Fibroblast of pulmonary artery (primary cell): ENCODE measurements at regions not wholly inside any gene's neighbourhood (a gene's known extent, or its start where the extent isn't known, plus 50 kb on each side); places are given as distances from the start of the nearest gene placed in this dataset.
"Not testable (repeated sequence)": the region's sequence is repeated elsewhere in the genome, so short reads cannot be mapped to it uniquely, and the experiment has no call there.

Experiments used
- DNase-seq: peaks from one replicate; pipeline ENCODE4 v3.0.0-alpha.2; 2010; ENCODE audit warnings: low read depth
- H3K4me3 ChIP-seq: replicated peaks from 2 replicates; pipeline ENCODE4 v1.5.1; 2011; ENCODE audit warnings: low read depth, mild to moderate bottlenecking, control low read depth, low read length, moderate library complexity
- CTCF ChIP-seq: IDR thresholded peaks from 2 replicates; pipeline ENCODE4 v1.5.1; 2011; ENCODE audit warnings: mild to moderate bottlenecking, control low read depth, low read length, inconsistent platforms; ENCODE audit errors: missing control alignments

GRCh38 chr14:53619691-53620231, 336.9 kb downstream of the BMP4 start:
- no peak overlapping the region for H3K4me3 ChIP-seq
- no peak for TF ChIP-seq CTCF
- peak; percentile 17 for DNase-seq

DNA sequence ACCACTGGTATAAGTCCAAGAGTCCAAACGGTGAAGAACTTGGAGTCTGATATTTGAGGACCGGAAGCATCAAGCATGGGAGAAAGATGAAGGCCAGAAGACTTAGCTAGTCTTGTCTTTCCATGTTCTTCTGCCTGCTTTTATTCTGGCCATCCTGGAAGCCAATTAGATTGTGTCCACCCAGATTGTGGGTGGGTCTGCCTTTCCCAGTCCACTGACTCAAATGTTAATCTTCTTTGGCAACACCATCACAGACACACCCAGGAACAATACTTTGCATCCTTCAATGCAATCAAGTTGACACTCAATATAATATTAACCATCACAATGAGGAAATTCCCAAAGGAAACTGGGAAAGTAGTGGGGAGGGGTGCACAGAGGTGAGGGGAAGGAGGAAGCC, 340.1 kb downstream of the BMP4 start:
- DNase-seq: not testable (repeated sequence)

DNA sequence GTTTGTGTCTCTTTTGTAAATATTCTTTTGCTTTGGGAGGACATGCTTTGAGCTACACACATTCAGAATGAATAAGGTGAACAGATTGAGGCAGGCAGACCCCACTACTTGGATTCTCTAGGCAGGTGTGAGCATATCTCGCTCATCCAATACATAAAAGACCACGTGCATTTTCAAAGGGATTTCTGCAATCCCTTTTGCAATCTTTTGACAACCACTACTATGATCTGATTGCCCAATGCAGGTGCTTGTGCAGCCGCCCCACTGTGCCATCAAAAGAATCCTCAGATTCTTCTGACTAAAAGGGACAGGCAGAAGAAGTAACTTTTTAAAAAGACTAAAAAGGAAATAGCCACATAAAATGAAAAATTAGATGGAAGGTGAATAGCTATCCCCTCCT, 341.4 kb downstream of the BMP4 start:
- DNase-seq: no peak
- no peak overlapping the region for H3K4me3 ChIP-seq
- TF ChIP-seq CTCF: no peak

More for the DNA sequence above, 340.1 kb downstream of the BMP4 start:
- not testable (repeated sequence) for H3K4me3 ChIP-seq

DNA sequence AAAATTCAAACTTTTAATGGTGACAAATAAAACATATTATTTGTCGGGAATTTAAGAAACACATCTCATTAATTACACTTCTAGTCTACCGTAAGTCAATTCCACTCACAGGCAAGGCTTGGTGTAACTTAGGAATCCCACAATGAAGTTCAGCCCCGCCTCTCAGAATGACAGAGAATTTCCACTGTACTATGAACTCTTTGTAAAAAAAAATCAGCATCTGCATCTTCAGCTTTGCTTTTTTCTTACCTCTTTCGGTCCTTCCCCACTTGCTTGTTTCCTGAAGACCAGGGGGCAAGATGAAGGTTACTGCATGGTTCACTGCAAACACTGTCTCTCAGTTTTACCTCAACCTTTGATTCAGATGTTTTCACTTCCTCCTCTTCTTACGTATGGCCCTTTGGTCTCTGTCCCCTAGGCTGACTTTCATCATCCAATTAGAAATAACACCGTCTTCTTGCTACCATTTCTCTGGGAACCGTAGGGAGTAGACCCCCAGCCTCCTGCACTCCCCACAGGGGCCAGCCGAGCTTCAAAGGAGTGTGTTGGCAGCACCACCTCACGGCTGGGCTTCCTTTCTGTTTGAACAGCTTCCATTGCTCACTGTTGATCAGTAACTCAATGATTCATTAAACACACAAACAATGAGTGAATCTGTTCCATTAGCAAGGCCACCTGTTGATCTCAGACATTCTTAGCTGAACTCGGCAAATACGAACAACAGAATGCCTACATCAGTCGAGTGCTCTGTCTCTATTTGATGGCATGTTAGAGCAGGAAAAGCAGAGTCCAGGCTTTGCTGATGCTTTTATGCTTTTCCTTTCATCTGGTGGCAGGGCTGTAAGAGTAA, 343.0 kb downstream of the BMP4 start:
- DNase-seq: no peak
- no peak for TF ChIP-seq CTCF
- H3K4me3 ChIP-seq: no peak overlapping the region

DNA sequence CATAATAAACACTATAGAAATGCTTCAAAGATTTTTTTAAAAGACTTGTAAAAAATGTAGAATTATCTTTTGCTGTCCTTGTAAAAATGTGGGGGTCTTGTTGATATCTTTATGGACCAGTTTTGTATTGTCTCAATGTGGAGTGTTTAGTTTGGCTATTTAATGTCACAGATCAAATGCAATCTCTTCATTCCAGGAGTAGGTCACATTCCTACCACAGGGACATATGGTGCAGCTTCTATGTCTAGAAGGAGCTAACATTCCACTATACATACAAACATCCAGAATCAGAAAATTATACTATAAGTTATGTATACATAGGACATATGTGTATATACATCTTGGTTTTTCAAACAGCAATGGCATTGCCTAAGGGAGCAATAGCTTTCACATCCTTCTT, 345.7 kb downstream of the BMP4 start:
- no peak for DNase-seq
- TF ChIP-seq CTCF: no peak

GRCh38 chr14:53609009-53609408, 347.6 kb downstream of the BMP4 start:
- H3K4me3 ChIP-seq: no peak overlapping the region
- TF ChIP-seq CTCF: no peak
- no peak for DNase-seq

More for the DNA sequence above, 345.7 kb downstream of the BMP4 start:
- no peak overlapping the region for H3K4me3 ChIP-seq

DNA sequence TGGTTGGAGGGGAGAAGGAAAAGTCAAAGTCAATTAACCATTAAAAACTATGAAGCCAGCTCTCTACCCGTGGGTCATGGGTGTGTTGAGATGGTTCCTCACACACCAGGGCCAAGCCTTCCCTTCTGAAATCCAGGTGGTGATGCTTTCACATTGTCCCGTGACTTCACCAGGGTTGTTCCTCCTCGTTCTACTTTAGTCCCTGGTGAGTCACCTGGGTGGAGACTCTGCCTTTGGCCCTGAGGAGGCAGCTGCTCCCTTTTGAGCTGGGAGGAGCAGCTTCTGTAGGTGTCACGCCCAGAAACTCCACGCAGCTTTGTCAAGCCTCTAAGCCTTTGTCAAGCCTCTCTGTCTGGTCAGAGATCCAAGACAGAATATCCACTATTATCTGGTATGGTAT, 348.3 kb downstream of the BMP4 start:
- no peak for DNase-seq
- TF ChIP-seq CTCF: no peak

More for the DNA sequence above, 348.3 kb downstream of the BMP4 start:
- no peak overlapping the region for H3K4me3 ChIP-seq
